Spleen (tissue), 11 donors: ENCODE measurements at regions not wholly inside any gene's neighbourhood (a gene's known extent, or its start where the extent isn't known, plus 50 kb on each side); places are given as distances from the start of the nearest gene placed in this dataset.
A peak's percentile ranks its signal among the peaks of the same experiment; 100 is the strongest.

Experiments used
- DNase-seq: peaks from one replicate; pipeline ENCODE4 v3.0.0-alpha.2; 2020
- H3K27ac ChIP-seq, 8 donors: fragments of 200-600 bp; sonication (generic) in 7 of 8; 1 replicate in 4 of 8; 2 replicates in 4 of 8; pipeline versions ENCODE4 v1.5.0 to v1.8.0; 2016 to 2021; ENCODE audit warnings: inconsistent platforms in 4 of 8, mild to moderate bottlenecking in 4 of 8, moderate library complexity in 1 of 8
- H3K27me3 ChIP-seq, 7 donors: fragments of 200-600 bp; sonication (generic) in 6 of 7; replicated peaks in 1 of 7; 1 replicate in 4 of 7; 2 replicates in 3 of 7; pipeline versions ENCODE4 v1.5.0 to v1.8.0; 2016 to 2021; ENCODE audit warnings: inconsistent platforms in 3 of 7, mild to moderate bottlenecking in 1 of 7
- H3K36me3 ChIP-seq, 6 donors: fragments of 200-600 bp; sonication (generic) in 5 of 6; 1 replicate in 4 of 6; 2 replicates in 2 of 6; pipeline versions ENCODE4 v1.5.0 to v1.8.0; 2016 to 2021; ENCODE audit warnings: inconsistent platforms in 2 of 6
- H3K4me1 ChIP-seq, 6 donors: fragments of 200-600 bp; sonication (generic) in 5 of 6; 1 replicate in 3 of 6; 2 replicates in 3 of 6; pipeline versions ENCODE4 v1.5.0 to v1.8.0; 2016 to 2021; ENCODE audit warnings: inconsistent platforms in 3 of 6
- H3K4me3 ChIP-seq, 8 donors: fragments of 200-600 bp; sonication (generic) in 7 of 8; 1 replicate in 4 of 8; 2 replicates in 4 of 8; pipeline versions ENCODE4 v1.5.0 to v1.8.0; 2016 to 2021; ENCODE audit warnings: inconsistent platforms in 4 of 8, mild to moderate bottlenecking in 4 of 8, moderate library complexity in 2 of 8
- H3K9me3 ChIP-seq, 8 donors: fragments of 200-600 bp; sonication (generic) in 7 of 8; 1 replicate in 4 of 8; 2 replicates in 4 of 8; pipeline versions ENCODE4 v1.5.0 to v1.8.0; 2016 to 2021; ENCODE audit warnings: inconsistent platforms in 4 of 8
- CTCF ChIP-seq, 11 experiments: fragments of 200-600 bp in 7 of 11; fragments of 450-650 bp in 4 of 11; sonication (generic) in 4 of 11; IDR thresholded peaks in 8 of 11; conservative IDR thresholded peaks in 3 of 11; 1 replicate in 7 of 11; 2 replicates in 4 of 11; pipeline versions ENCODE4 v1.4.0 to v1.8.0; 2016 to 2021; ENCODE audit warnings: antibody characterized with exemption in 11 of 11, inconsistent platforms in 4 of 11, mild to moderate bottlenecking in 1 of 11
- POLR2A ChIP-seq, 3 donors: fragments of 450-650 bp; IDR thresholded peaks; one replicate each; pipeline ENCODE4 v1.5.1; 2017; ENCODE audit warnings: antibody characterized with exemption in 3 of 3, mild to moderate bottlenecking in 1 of 3
- POLR2AphosphoS5 ChIP-seq, 3 donors: sonication (generic); formaldehyde crosslinking; IDR thresholded peaks; one replicate each; pipeline ENCODE4 v1.5.1; 2017; ENCODE audit warnings: antibody characterized with exemption in 3 of 3
- WGBS, 5 donors: extraction: QIAGEN DNeasy Blood & Tissue Kit in 3 of 5; methylation state at CpG; one replicate each; pipeline versions ENCODE4 v1.1.5 to v1.1.7; 2013 to 2018; 5-methylcytosine and 5-hydroxymethylcytosine counted together
- intact Hi-C: fragments of 100-400 bp; cut with DNase I; formaldehyde crosslinking; loops from one replicate; pipeline ENCODE4 v1.15.0; 2023; ENCODE audit warnings: low total_unique reads
- donor health status: healthy with polysubstance abuse.
- donor health status: DM: no; HTN: no; CAD: no; lungs with moderate emphysema.
- donor health status: DM: no; HTN: no; CAD: no.
- donor health status: Bipolar disorder and iron deficiency.
- donor health status: healthy.
- donor health status: DM: no; HTN: no; CAD: no.
- donor health status: DM: yes; HTN: yes; CAD: no.

GRCh38 chr6:139557547-139557946 lies 183.1 kb upstream of the CITED2 start:
- TF ChIP-seq POLR2AphosphoS5 (IDR thresholded peaks at IDR 0.05): no peak
- H3K9me3 ChIP-seq: peaks cover 0 to 4% (median 0%) of the 10 kb centered on the region in 8 donors
- no peaks in the 10 kb centered on the region for H3K27me3 ChIP-seq
- intact Hi-C loops: no loop called here
- H3K4me3 ChIP-seq: no peak overlapping the region
- H3K4me1 ChIP-seq: no peaks in the 10 kb centered on the region
- no peak overlapping the region for H3K27ac ChIP-seq
- 85 to 96% (median 88%) methylated on average over 3 of the region's 3 CpGs for WGBS, 5 donors
- DNase-seq: no peak
- no peaks in the 10 kb centered on the region for H3K36me3 ChIP-seq

GRCh38 chr6:139556532-139556931 lies 182.1 kb upstream of the CITED2 start:
- no peak overlapping the region for H3K27ac ChIP-seq
- H3K27me3 ChIP-seq: no peaks in the 10 kb centered on the region
- intact Hi-C loops: no loop called here
- no peak for TF ChIP-seq CTCF (IDR thresholded peaks at IDR 0.05 in 8 of 11, conservative IDR thresholded peaks at IDR 0.05 in 3 of 11)
- no peak for TF ChIP-seq POLR2A (IDR thresholded peaks at IDR 0.05)
- TF ChIP-seq POLR2AphosphoS5 (IDR thresholded peaks at IDR 0.05): no peak
- H3K4me3 ChIP-seq: no peak overlapping the region
- H3K4me1 ChIP-seq: no peaks in the 10 kb centered on the region
- DNase-seq: no peak
- H3K9me3 ChIP-seq: peaks cover 0 to 4% (median 0%) of the 10 kb centered on the region in 8 donors
- H3K36me3 ChIP-seq: no peaks in the 10 kb centered on the region

GRCh38 chr6:139553916-139554315 lies 179.5 kb upstream of the CITED2 start:
- Histone ChIP-seq H3K27ac (no peak overlapping the region), H3K36me3 (no peaks in the 10 kb centered on the region), H3K4me1 (no peaks in the 10 kb centered on the region), H3K4me3 (no peak overlapping the region), H3K9me3 (no peaks in the 10 kb centered on the region), H3K27me3 (no peaks in the 10 kb centered on the region)
- no peak for DNase-seq
- intact Hi-C loops: no loop called here
- TF ChIP-seq POLR2A (IDR thresholded peaks at IDR 0.05) (no peak), CTCF (IDR thresholded peaks at IDR 0.05 in 8 of 11, conservative IDR thresholded peaks at IDR 0.05 in 3 of 11) (no peak), POLR2AphosphoS5 (IDR thresholded peaks at IDR 0.05) (no peak)
- 83 to 90% (median 86%) methylated on average over 7 of the region's 7 CpGs for WGBS, 5 donors

- Histone ChIP-seq H3K4me1 (peaks cover 0 to 9% (median 4%) of the 10 kb centered on the region in 6 donors), H3K27ac (no peak overlapping the region), H3K36me3 (no peaks in the 10 kb centered on the region), H3K4me3 (no peak overlapping the region), H3K9me3 (no peaks in the 10 kb centered on the region), H3K27me3 (no peaks in the 10 kb centered on the region)
- WGBS, 5 donors: 68 to 92% (median 76%) methylated on average over 2 of the region's 2 CpGs
- TF ChIP-seq POLR2A (IDR thresholded peaks at IDR 0.05): no peak
- no peak for TF ChIP-seq CTCF (IDR thresholded peaks at IDR 0.05 in 8 of 11, conservative IDR thresholded peaks at IDR 0.05 in 3 of 11)
- no peak for TF ChIP-seq POLR2AphosphoS5 (IDR thresholded peaks at IDR 0.05)
- intact Hi-C loops: no loop called here
- DNase-seq: no peak
Observed at GRCh38 chr6:139551376-139551775, 176.9 kb upstream of the CITED2 start.

- Histone ChIP-seq H3K4me1 (peaks cover 0 to 9% (median 4%) of the 10 kb centered on the region in 6 donors), H3K27ac (peak overlapping the region in 3 of 8 donors; percentile 19 to 34 (median 30)), H3K9me3 (no peaks in the 10 kb centered on the region), H3K4me3 (no peak overlapping the region), H3K27me3 (no peaks in the 10 kb centered on the region), H3K36me3 (no peaks in the 10 kb centered on the region)
- DNase-seq: no peak
- intact Hi-C loops: no loop called here
- 89 to 98% (median 95%) methylated on average over 3 of the region's 3 CpGs for WGBS, 5 donors
- TF ChIP-seq POLR2AphosphoS5 (IDR thresholded peaks at IDR 0.05) (no peak), CTCF (IDR thresholded peaks at IDR 0.05 in 8 of 11, conservative IDR thresholded peaks at IDR 0.05 in 3 of 11) (no peak), POLR2A (IDR thresholded peaks at IDR 0.05) (no peak)
Observed at GRCh38 chr6:139550361-139550760, 175.9 kb upstream of the CITED2 start.
